HepG2 (cell line): ENCODE measurements at regions not wholly inside any gene's neighbourhood (a gene's known extent, or its start where the extent isn't known, plus 50 kb on each side); places are given as distances from the start of the nearest gene placed in this dataset.

Experiments
- ATAC-seq: fragments of 200-7000 bp; cut with Tn5 transposase; 3 replicates; pipeline ENCODE4 v1.9.1; 2020; ENCODE audit warnings: mild to moderate bottlenecking, moderate library complexity
- BruUV-seq: library from RNA; stranded (reverse); fragments of 400-500 nt; replicated peaks from 2 replicates; lab custom pipeline; 2021; lab: Mats Ljungman, UMichigan
- CTCF ChIA-PET: fragments of 300-600 bp; formaldehyde crosslinking; extraction: SDS; loops from one replicate; lab custom pipeline; 2021; ENCODE audit warnings: low total read pairs, inconsistent platforms, low intra/inter-chr PET ratio; lab: Yijun Ruan, JAX
- POLR2A ChIA-PET: fragments of 350-600 bp; sonication (Branson Sonifier 250); formaldehyde crosslinking; loops from one replicate; lab custom pipeline; 2020; ENCODE audit warnings: antibody characterized with exemption, inconsistent platforms; lab: Yijun Ruan, JAX
- DNase-seq: peaks from one replicate; pipeline ENCODE4 v3.0.0-alpha.2; 2015; ENCODE audit warnings: low spot score
- FAIRE-seq: peaks from 3 replicates; lab custom pipeline; 2011; peaks lifted over from hg19 to GRCh38; lab: Jason Lieb, UNC
- H2AFZ ChIP-seq: one replicate; pipeline ENCODE4 v1.6.1; 2011; ENCODE audit warnings: low read length, inconsistent platforms
- H3K27ac ChIP-seq: fragments of 300-600 bp; 3 replicates; pipeline ENCODE4 v1.8.0; 2011; ENCODE audit warnings: mixed run types, mild to moderate bottlenecking, mixed read lengths, low read length, inconsistent platforms; ENCODE audit not compliant: insufficient read depth; ENCODE audit errors: extremely low read length
- H3K27me3 ChIP-seq, 2 experiments: fragments of 200-600 bp in 1 of 2; 2 replicates in 1 of 2; 3 replicates in 1 of 2; pipeline versions ENCODE4 v1.6.0 to v1.8.0; 2011; ENCODE audit warnings: low read length in 2 of 2, mild to moderate bottlenecking in 2 of 2, moderate library complexity in 2 of 2, inconsistent platforms in 1 of 2; ENCODE audit not compliant: insufficient read depth in 2 of 2, control insufficient read depth in 1 of 2
- H3K36me3 ChIP-seq, 2 experiments: fragments of 200-600 bp in 1 of 2; replicated peaks in 1 of 2; 2 replicates in 1 of 2; 3 replicates in 1 of 2; pipeline versions ENCODE4 v1.5.1 to v1.8.0; 2011; ENCODE audit warnings: low read length in 2 of 2, inconsistent platforms in 1 of 2; ENCODE audit not compliant: insufficient read depth in 2 of 2, control insufficient read depth in 1 of 2
- H3K4me1 ChIP-seq: 2 replicates; pipeline ENCODE4 v1.5.1; 2012; ENCODE audit warnings: low read length, inconsistent platforms; ENCODE audit not compliant: insufficient read depth
- H3K4me2 ChIP-seq: 2 replicates; pipeline ENCODE4 v1.6.0; 2011; ENCODE audit warnings: low read depth, low read length, inconsistent platforms
- H3K4me3 ChIP-seq, 3 experiments: fragments of 200-600 bp in 1 of 3; sonication (generic), shearing (Covaris generic) in 1 of 3; replicated peaks in 1 of 3; 2 replicates each; pipeline ENCODE4 v1.5.1; 2011 to 2016; ENCODE audit warnings: low read length in 3 of 3, inconsistent platforms in 2 of 3, low read depth in 2 of 3, mild to moderate bottlenecking in 2 of 3, control low read depth in 1 of 3, mixed read lengths in 1 of 3; ENCODE audit not compliant: insufficient read depth in 1 of 3
- H3K79me2 ChIP-seq: one replicate; pipeline ENCODE4 v1.6.1; 2011; ENCODE audit warnings: low read length, inconsistent platforms; ENCODE audit not compliant: insufficient read depth
- H3K9ac ChIP-seq: 2 replicates; pipeline ENCODE4 v1.6.0; 2011; ENCODE audit warnings: mild to moderate bottlenecking, low read depth, low read length, inconsistent platforms; ENCODE audit not compliant: insufficient read depth
- H3K9me3 ChIP-seq: 2 replicates; pipeline ENCODE4 v1.5.1; 2012; ENCODE audit warnings: mild to moderate bottlenecking, low read length
- H4K20me1 ChIP-seq: 2 replicates; pipeline ENCODE4 v1.6.0; 2011; ENCODE audit warnings: inconsistent platforms, mild to moderate bottlenecking, low read length, moderate library complexity; ENCODE audit not compliant: insufficient read depth
- ATAD3A ChIP-seq: sonication (generic); formaldehyde crosslinking; IDR thresholded peaks from 2 replicates; pipeline ENCODE4 v1.4.0; 2020; ENCODE audit warnings: missing genetic modification reagents
- ZBTB44 ChIP-seq: sonication (generic); formaldehyde crosslinking; IDR thresholded peaks from 2 replicates; pipeline ENCODE4 v1.4.0; 2020; ENCODE audit warnings: missing genetic modification reagents
- ZNF136 ChIP-seq: sonication (generic); formaldehyde crosslinking; IDR thresholded peaks from 2 replicates; pipeline ENCODE4 v1.8.1; 2022; ENCODE audit warnings: low read depth, mild to moderate bottlenecking, moderate library complexity, missing genetic modification reagents
- ZNF260 ChIP-seq: sonication (generic); formaldehyde crosslinking; IDR thresholded peaks from 2 replicates; pipeline ENCODE4 v1.4.0; 2020; ENCODE audit warnings: missing genetic modification reagents, low read depth, mild to moderate bottlenecking, borderline replicate concordance
- ZNF570 ChIP-seq: sonication (generic); formaldehyde crosslinking; IDR thresholded peaks from 2 replicates; pipeline ENCODE4 v1.4.0; 2020; ENCODE audit warnings: mild to moderate bottlenecking, missing genetic modification reagents, borderline replicate concordance
- ZNF737 ChIP-seq: sonication (generic); formaldehyde crosslinking; IDR thresholded peaks from 2 replicates; pipeline ENCODE4 v1.5.0; 2020; ENCODE audit warnings: missing genetic modification reagents, mild to moderate bottlenecking, borderline replicate concordance
- WGBS: methylation state at CpG from one replicate; pipeline ENCODE4 v1.1.6; 2017; ENCODE audit warnings: low lambda C conversion rate; 5-methylcytosine and 5-hydroxymethylcytosine counted together
- in situ Hi-C: cut with HindIII; loops from 2 replicates; pipeline ENCODE4 v1.10.0; 2017; ENCODE audit warnings: low pct_unique_long_range_greater_than_20kb; ENCODE audit not compliant: extremely low pct_ligation_motif_present
- intact Hi-C: fragments of 100-400 bp; cut with micrococcal nuclease; formaldehyde crosslinking; loops from one replicate; pipeline ENCODE4 v1.10.0; 2022; ENCODE audit not compliant: unreplicated experiment
- TF ChIP-seq, protein P1 (sequence below): sonication (generic); formaldehyde crosslinking; IDR thresholded peaks from 2 replicates; pipeline ENCODE4 v1.8.0; 2022; ENCODE audit warnings: missing genetic modification reagents, mild to moderate bottlenecking, moderate library complexity, borderline replicate concordance

GRCh38 chr3:95088464-95088863 lies 1025.6 kb downstream of the NSUN3 start:
- no peak for FAIRE-seq
- no peaks in the 10 kb centered on the region for H3K9me3 ChIP-seq
- H3K36me3 ChIP-seq = no peaks in the 10 kb centered on the region
- no peak overlapping the region for H3K4me3 ChIP-seq
- TF ChIP-seq ATAD3A (CRISPR knock-in tag) (no peak), ZNF570 (CRISPR knock-in tag) (no peak), ZNF260 (CRISPR knock-in tag) (no peak), ZBTB44 (no peak), ZNF737 (no peak), ZNF136 (CRISPR knock-in tag) (no peak)
- TF ChIP-seq, protein P1, sequence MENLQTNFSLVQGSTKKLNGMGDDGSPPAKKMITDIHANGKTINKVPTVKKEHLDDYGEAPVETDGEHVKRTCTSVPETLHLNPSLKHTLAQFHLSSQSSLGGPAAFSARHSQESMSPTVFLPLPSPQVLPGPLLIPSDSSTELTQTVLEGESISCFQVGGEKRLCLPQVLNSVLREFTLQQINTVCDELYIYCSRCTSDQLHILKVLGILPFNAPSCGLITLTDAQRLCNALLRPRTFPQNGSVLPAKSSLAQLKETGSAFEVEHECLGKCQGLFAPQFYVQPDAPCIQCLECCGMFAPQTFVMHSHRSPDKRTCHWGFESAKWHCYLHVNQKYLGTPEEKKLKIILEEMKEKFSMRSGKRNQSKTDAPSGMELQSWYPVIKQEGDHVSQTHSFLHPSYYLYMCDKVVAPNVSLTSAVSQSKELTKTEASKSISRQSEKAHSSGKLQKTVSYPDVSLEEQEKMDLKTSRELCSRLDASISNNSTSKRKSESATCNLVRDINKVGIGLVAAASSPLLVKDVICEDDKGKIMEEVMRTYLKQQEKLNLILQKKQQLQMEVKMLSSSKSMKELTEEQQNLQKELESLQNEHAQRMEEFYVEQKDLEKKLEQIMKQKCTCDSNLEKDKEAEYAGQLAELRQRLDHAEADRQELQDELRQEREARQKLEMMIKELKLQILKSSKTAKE (CRISPR knock-in tag) = no peak
- H2AFZ ChIP-seq = no peak overlapping the region
- no peak overlapping the region for H3K27ac ChIP-seq
- in situ Hi-C loops = no loop called here
- ChIA-PET CTCF (no interaction called here), POLR2A (no interaction called here)
- H3K27me3 ChIP-seq = no peaks in the 10 kb centered on the region
- BruUV-seq = no TSS peak
- no peak for DNase-seq
- H3K4me2 ChIP-seq = no peak overlapping the region
- ATAC-seq = no peak
- no peak overlapping the region for H3K9ac ChIP-seq
- WGBS = 11% methylated on average over 5 of the region's 5 CpGs
- H4K20me1 ChIP-seq = no peaks in the 10 kb centered on the region
- no peaks in the 10 kb centered on the region for H3K79me2 ChIP-seq
- no peaks in the 10 kb centered on the region for H3K4me1 ChIP-seq
- intact Hi-C loops = no loop called here
